ENCODE measurements at regions not wholly inside any gene's neighbourhood (a gene's known extent, or its start where the extent isn't known, plus 50 kb on each side); places are given as distances from the start of the nearest gene placed in this dataset.

DNA sequence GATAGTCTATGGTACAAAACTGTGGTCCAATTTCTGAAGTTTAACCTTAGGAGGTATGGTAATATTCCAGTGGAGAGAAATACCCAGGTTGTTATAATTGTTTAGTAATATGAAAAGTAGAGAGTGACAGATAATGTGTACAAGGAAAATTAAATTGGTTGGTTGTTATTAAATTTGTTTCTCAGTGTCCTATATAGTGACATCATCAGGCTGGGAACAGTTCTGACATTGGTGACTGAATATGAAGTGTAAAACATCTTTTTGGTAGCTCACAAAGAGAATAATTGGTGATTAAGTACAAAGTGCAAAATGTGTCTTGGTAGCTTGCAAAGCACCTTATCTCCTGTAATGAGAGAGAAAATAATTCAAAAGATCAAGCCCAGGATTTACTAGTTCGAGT lies 1806.1 kb upstream of the CDH6 start:
- TF ChIP-seq, protein P1, sequence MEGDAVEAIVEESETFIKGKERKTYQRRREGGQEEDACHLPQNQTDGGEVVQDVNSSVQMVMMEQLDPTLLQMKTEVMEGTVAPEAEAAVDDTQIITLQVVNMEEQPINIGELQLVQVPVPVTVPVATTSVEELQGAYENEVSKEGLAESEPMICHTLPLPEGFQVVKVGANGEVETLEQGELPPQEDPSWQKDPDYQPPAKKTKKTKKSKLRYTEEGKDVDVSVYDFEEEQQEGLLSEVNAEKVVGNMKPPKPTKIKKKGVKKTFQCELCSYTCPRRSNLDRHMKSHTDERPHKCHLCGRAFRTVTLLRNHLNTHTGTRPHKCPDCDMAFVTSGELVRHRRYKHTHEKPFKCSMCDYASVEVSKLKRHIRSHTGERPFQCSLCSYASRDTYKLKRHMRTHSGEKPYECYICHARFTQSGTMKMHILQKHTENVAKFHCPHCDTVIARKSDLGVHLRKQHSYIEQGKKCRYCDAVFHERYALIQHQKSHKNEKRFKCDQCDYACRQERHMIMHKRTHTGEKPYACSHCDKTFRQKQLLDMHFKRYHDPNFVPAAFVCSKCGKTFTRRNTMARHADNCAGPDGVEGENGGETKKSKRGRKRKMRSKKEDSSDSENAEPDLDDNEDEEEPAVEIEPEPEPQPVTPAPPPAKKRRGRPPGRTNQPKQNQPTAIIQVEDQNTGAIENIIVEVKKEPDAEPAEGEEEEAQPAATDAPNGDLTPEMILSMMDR (IDR thresholded peaks at IDR 0.05; ENCODE audit: low read depth, low read length, poor library complexity, severe bottlenecking): no peak
- TF ChIP-seq EZH2phosphoT487 (IDR thresholded peaks at IDR 0.05; ENCODE audit: borderline replicate concordance, low read length): no peak
- H3K27me3 ChIP-seq (ENCODE audit: control insufficient read depth, low read length): no peaks in the 10 kb centered on the region

DNA sequence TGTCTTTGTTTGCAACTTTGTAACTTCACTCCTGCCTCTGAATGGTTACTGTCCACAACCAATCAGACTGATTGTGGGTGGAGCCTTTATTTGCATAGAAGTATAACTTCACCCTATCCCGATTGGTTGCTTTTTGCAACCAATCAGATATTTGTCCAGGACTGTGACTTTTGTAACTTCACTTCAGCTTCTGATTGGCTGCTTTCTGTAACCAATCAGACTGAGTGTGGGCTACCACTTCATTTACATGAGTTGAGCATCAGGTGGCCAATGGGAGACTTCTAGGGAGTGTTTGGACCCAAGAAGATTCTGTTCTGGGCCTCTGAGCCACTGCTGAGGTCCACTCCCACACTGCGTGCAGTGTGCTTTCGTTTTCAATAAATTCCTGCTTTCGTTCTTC lies 1810.7 kb upstream of the CDH6 start:
- Histone ChIP-seq H3K4me3 (ENCODE audit: low read length) (no peak overlapping the region), H3K4me2 (ENCODE audit: low read length) (no peak overlapping the region)

More for the DNA sequence above, 1806.1 kb upstream of the CDH6 start:
- H3K27ac ChIP-seq (ENCODE audit: low read depth, low read length): no peak overlapping the region
- no peak overlapping the region for H3K4me2 ChIP-seq (ENCODE audit: low read length)
- H3K4me1 ChIP-seq (ENCODE audit: control insufficient read depth, low read length): no peaks in the 10 kb centered on the region
- no peaks in the 10 kb centered on the region for H3F3A ChIP-seq (ENCODE audit: control insufficient read depth, insufficient read depth)
- H3K9me3 ChIP-seq (ENCODE audit: control insufficient read depth, insufficient read depth, low read length): peaks cover 3% of the 10 kb centered on the region; the same call in 1 of the 2 replicates
- H3K79me2 ChIP-seq (ENCODE audit: control insufficient read depth, low read length): no peaks in the 10 kb centered on the region
- H3K4me3 ChIP-seq (ENCODE audit: low read length): no peak overlapping the region
- H4K20me1 ChIP-seq (ENCODE audit: control insufficient read depth, insufficient read depth, low read depth, low read length): no peaks in the 10 kb centered on the region
- H3K9me2 ChIP-seq (replicated peaks; ENCODE audit: control insufficient read depth, low read length): no peaks in the 10 kb centered on the region
- H3K36me3 ChIP-seq (ENCODE audit: control insufficient read depth, low read length): no peaks in the 10 kb centered on the region

DNA sequence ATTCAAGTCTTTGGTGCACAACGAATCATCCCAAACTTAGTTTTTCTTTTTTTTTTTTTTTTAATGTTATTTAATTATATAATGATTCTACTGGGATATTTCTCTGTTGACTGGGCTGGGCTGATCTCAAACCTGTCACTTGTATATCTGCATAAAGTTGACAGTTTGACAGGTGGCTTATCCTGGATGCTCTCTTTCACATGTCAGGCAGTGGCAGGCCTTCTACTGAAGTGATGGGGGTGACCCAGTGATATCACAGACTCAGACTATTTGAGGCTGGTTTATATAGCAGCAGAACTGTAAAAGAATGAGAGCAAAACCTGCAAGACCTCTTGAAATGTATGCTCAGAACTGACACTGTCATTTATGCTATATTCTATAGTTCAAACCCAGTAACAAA lies 1813.5 kb upstream of the CDH6 start:
- Histone ChIP-seq H3K27me3 (ENCODE audit: control insufficient read depth, low read length) (no peaks in the 10 kb centered on the region), H3K4me1 (ENCODE audit: control insufficient read depth, low read length) (no peaks in the 10 kb centered on the region), H3K4me2 (ENCODE audit: low read length) (no peak overlapping the region), H4K20me1 (ENCODE audit: control insufficient read depth, insufficient read depth, low read depth, low read length) (no peaks in the 10 kb centered on the region), H3F3A (ENCODE audit: control insufficient read depth, insufficient read depth) (no peaks in the 10 kb centered on the region), H3K9me2 (replicated peaks; ENCODE audit: control insufficient read depth, low read length) (no peaks in the 10 kb centered on the region), H3K79me2 (ENCODE audit: control insufficient read depth, low read length) (no peaks in the 10 kb centered on the region), H3K9me3 (ENCODE audit: control insufficient read depth, insufficient read depth, low read length) (peaks cover 6% of the 10 kb centered on the region; the same call in 1 of the 2 replicates), H3K27ac (ENCODE audit: low read depth, low read length) (no peak overlapping the region), H3K36me3 (ENCODE audit: control insufficient read depth, low read length) (no peaks in the 10 kb centered on the region), H3K4me3 (ENCODE audit: low read length) (no peak overlapping the region)
- TF ChIP-seq EZH2phosphoT487 (IDR thresholded peaks at IDR 0.05; ENCODE audit: borderline replicate concordance, low read length): no peak
- TF ChIP-seq, protein P1 (IDR thresholded peaks at IDR 0.05; ENCODE audit: low read depth, low read length, poor library complexity, severe bottlenecking): no peak

More for the DNA sequence above, 1810.7 kb upstream of the CDH6 start:
- no peaks in the 10 kb centered on the region for H3K36me3 ChIP-seq (ENCODE audit: control insufficient read depth, low read length)
- H3K9me2 ChIP-seq (replicated peaks; ENCODE audit: control insufficient read depth, low read length): no peaks in the 10 kb centered on the region
- H3F3A ChIP-seq (ENCODE audit: control insufficient read depth, insufficient read depth): no peaks in the 10 kb centered on the region
- TF ChIP-seq, protein P1 (IDR thresholded peaks at IDR 0.05; ENCODE audit: low read depth, low read length, poor library complexity, severe bottlenecking): no peak
- no peak for TF ChIP-seq EZH2phosphoT487 (IDR thresholded peaks at IDR 0.05; ENCODE audit: borderline replicate concordance, low read length)
- peaks cover 6% of the 10 kb centered on the region; the same call in 1 of the 2 replicates for H3K9me3 ChIP-seq (ENCODE audit: control insufficient read depth, insufficient read depth, low read length)
- no peaks in the 10 kb centered on the region for H3K27me3 ChIP-seq (ENCODE audit: control insufficient read depth, low read length)
- H4K20me1 ChIP-seq (ENCODE audit: control insufficient read depth, insufficient read depth, low read depth, low read length): no peaks in the 10 kb centered on the region
- H3K27ac ChIP-seq (ENCODE audit: low read depth, low read length): no peak overlapping the region
- H3K4me1 ChIP-seq (ENCODE audit: control insufficient read depth, low read length): no peaks in the 10 kb centered on the region
- H3K79me2 ChIP-seq (ENCODE audit: control insufficient read depth, low read length): no peaks in the 10 kb centered on the region
